CD14-positive monocyte (primary cell): ENCODE measurements at regions not wholly inside any gene's neighbourhood (a gene's known extent, or its start where the extent isn't known, plus 50 kb on each side); places are given as distances from the start of the nearest gene placed in this dataset.
A peak's percentile ranks its signal among the peaks of the same experiment; 100 is the strongest.

Experiments used
- DNase-seq, 3 donors: peaks; one replicate each; pipeline ENCODE4 v3.0.0-alpha.2; 2011 to 2022
- H2AFZ ChIP-seq: 2 replicates; pipeline ENCODE4 v1.6.0; 2012; ENCODE audit warnings: mild to moderate bottlenecking, low read depth, low read length, inconsistent platforms; ENCODE audit not compliant: insufficient read depth, poor library complexity, severe bottlenecking
- H3K27ac ChIP-seq, 2 donors: 1 replicate in 1 of 2; 2 replicates in 1 of 2; pipeline ENCODE4 v1.5.1; 2012 to 2013; ENCODE audit warnings: low read length in 2 of 2, control low read depth in 1 of 2, inconsistent platforms in 1 of 2, low read depth in 1 of 2, mild to moderate bottlenecking in 1 of 2
- H3K27me3 ChIP-seq, 2 donors: one replicate each; pipeline versions ENCODE4 v1.6.0 to v1.6.1; 2011 to 2013; ENCODE audit warnings: low read length in 2 of 2; ENCODE audit not compliant: control insufficient read depth in 2 of 2, insufficient read depth in 2 of 2
- H3K36me3 ChIP-seq, 2 donors: replicated peaks in 1 of 2; 1 replicate in 1 of 2; 2 replicates in 1 of 2; pipeline versions ENCODE4 v1.5.1 to v1.6.1; 2012 to 2013; ENCODE audit warnings: low read length in 2 of 2, control low read depth in 1 of 2, inconsistent platforms in 1 of 2, mild to moderate bottlenecking in 1 of 2; ENCODE audit not compliant: insufficient read depth in 2 of 2, control insufficient read depth in 1 of 2
- H3K4me1 ChIP-seq, 2 donors: 1 replicate in 1 of 2; 2 replicates in 1 of 2; pipeline versions ENCODE4 v1.5.1 to v1.6.1; 2012 to 2013; ENCODE audit warnings: low read length in 2 of 2, control low read depth in 1 of 2, inconsistent platforms in 1 of 2, mild to moderate bottlenecking in 1 of 2, moderate library complexity in 1 of 2; ENCODE audit not compliant: insufficient read depth in 2 of 2, control insufficient read depth in 1 of 2
- H3K4me2 ChIP-seq: replicated peaks from 2 replicates; pipeline ENCODE3; 2012; ENCODE audit warnings: low read length, moderate library complexity, mild to moderate bottlenecking; ENCODE audit not compliant: poor library complexity, severe bottlenecking; ENCODE audit errors: extremely low read depth
- H3K4me3 ChIP-seq, 3 experiments: fragments of 200-600 bp in 1 of 3; sonication (generic) in 1 of 3; replicated peaks in 1 of 3; 1 replicate in 2 of 3; 2 replicates in 1 of 3; pipeline ENCODE4 v1.5.1; 2011 to 2013; ENCODE audit warnings: low read length in 3 of 3, mild to moderate bottlenecking in 3 of 3, control low read depth in 2 of 3, low read depth in 2 of 3, inconsistent platforms in 1 of 3, moderate library complexity in 1 of 3
- H3K79me2 ChIP-seq: 2 replicates; pipeline ENCODE4 v1.6.0; 2012; ENCODE audit warnings: mild to moderate bottlenecking, control low read depth, inconsistent platforms, low read length, moderate library complexity; ENCODE audit not compliant: insufficient read depth
- H3K9ac ChIP-seq: 2 replicates; pipeline ENCODE4 v1.6.0; 2017; ENCODE audit warnings: low read length, mild to moderate bottlenecking; ENCODE audit not compliant: insufficient read depth, poor library complexity, severe bottlenecking
- H3K9me3 ChIP-seq, 2 donors: replicated peaks in 1 of 2; 1 replicate in 1 of 2; 2 replicates in 1 of 2; pipeline versions ENCODE4 v1.5.1 to v1.6.1; 2012 to 2013; ENCODE audit warnings: low read length in 2 of 2, control low read depth in 1 of 2; ENCODE audit not compliant: control insufficient read depth in 1 of 2, insufficient read depth in 1 of 2
- H4K20me1 ChIP-seq: 2 replicates; pipeline ENCODE4 v1.6.0; 2012; ENCODE audit warnings: mild to moderate bottlenecking, low read length, control low read depth, moderate library complexity; ENCODE audit not compliant: insufficient read depth
- H3K27ac Mint-ChIP-seq, 7 donors: one replicate each; pipeline ENCODE4 v1.8.0; 2020; ENCODE audit warnings: mild to moderate bottlenecking in 7 of 7, mixed read lengths in 7 of 7, moderate library complexity in 6 of 7, inconsistent platforms in 2 of 7
- H3K27me3 Mint-ChIP-seq, 3 donors: one replicate each; pipeline ENCODE4 v1.8.0; 2021 to 2022; ENCODE audit warnings: low read depth in 3 of 3, mild to moderate bottlenecking in 3 of 3, mixed read lengths in 3 of 3, moderate library complexity in 3 of 3, inconsistent platforms in 1 of 3
- H3K36me3 Mint-ChIP-seq, 2 donors: one replicate each; pipeline ENCODE4 v1.8.0; 2020; ENCODE audit warnings: mixed read lengths in 2 of 2, inconsistent platforms in 1 of 2, mild to moderate bottlenecking in 1 of 2
- H3K4me1 Mint-ChIP-seq: one replicate; pipeline ENCODE4 v1.8.0; 2020; ENCODE audit warnings: mild to moderate bottlenecking, mixed read lengths
- H3K4me3 Mint-ChIP-seq, 2 donors: one replicate each; pipeline ENCODE4 v1.8.0; 2020; ENCODE audit warnings: mild to moderate bottlenecking in 2 of 2, mixed read lengths in 2 of 2, moderate library complexity in 1 of 2
- H3K9me3 Mint-ChIP-seq, 7 donors: one replicate each; pipeline ENCODE4 v1.8.0; 2020 to 2022; ENCODE audit warnings: mixed read lengths in 7 of 7, mild to moderate bottlenecking in 6 of 7, moderate library complexity in 6 of 7, inconsistent platforms in 2 of 7
- WGBS: methylation state at CpG from one replicate; pipeline ENCODE4 v1.1.5; 2013; ENCODE audit warnings: missing lambda C conversion rate; ENCODE audit not compliant: insufficient coverage; 5-methylcytosine and 5-hydroxymethylcytosine counted together
- intact Hi-C, 2 donors: fragments of 100-400 bp; cut with micrococcal nuclease; formaldehyde crosslinking; loops; one replicate each; pipeline versions ENCODE4 v1.15.0 to v1.15.1; 2023
- TF ChIP-seq, protein P1 (sequence below): fragments of 200-600 bp; IDR thresholded peaks from one replicate; pipeline ENCODE4 v1.8.0; 2022; ENCODE audit warnings: antibody characterized with exemption, mild to moderate bottlenecking

DNA sequence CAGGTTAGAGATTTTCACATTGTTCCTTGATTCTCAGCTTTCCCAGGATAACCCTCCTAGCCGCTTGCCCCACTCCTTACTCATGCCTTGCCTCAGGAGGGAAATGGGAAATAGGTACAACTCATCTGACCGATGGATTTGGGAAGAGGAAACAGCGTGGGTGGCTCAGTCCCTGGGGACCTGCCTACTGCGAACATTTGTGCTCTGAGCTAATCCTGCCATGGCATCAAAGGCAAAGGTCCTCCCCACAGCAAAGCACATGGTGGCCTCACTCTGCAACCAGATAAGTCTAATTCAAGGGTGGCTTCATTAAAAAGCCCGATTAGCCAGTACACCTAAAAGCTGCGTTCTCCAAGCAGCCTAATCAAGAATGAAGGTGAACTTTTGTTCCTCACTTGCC is 82.4 kb upstream of the ADRA1B start:
- no peaks in the 10 kb centered on the region for H3K4me1 ChIP-seq
- H3K27me3 Mint-ChIP-seq: peaks cover 9 to 16% (median 11%) of the 10 kb centered on the region in 3 donors
- TF ChIP-seq, protein P1, sequence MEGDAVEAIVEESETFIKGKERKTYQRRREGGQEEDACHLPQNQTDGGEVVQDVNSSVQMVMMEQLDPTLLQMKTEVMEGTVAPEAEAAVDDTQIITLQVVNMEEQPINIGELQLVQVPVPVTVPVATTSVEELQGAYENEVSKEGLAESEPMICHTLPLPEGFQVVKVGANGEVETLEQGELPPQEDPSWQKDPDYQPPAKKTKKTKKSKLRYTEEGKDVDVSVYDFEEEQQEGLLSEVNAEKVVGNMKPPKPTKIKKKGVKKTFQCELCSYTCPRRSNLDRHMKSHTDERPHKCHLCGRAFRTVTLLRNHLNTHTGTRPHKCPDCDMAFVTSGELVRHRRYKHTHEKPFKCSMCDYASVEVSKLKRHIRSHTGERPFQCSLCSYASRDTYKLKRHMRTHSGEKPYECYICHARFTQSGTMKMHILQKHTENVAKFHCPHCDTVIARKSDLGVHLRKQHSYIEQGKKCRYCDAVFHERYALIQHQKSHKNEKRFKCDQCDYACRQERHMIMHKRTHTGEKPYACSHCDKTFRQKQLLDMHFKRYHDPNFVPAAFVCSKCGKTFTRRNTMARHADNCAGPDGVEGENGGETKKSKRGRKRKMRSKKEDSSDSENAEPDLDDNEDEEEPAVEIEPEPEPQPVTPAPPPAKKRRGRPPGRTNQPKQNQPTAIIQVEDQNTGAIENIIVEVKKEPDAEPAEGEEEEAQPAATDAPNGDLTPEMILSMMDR: no peak
- intact Hi-C loops: no loop called here
- H3K79me2 ChIP-seq: no peaks in the 10 kb centered on the region
- H4K20me1 ChIP-seq: no peaks in the 10 kb centered on the region
- H3K27ac Mint-ChIP-seq: no peak overlapping the region
- no peak overlapping the region for H2AFZ ChIP-seq
- H3K4me2 ChIP-seq: no peak overlapping the region
- no peaks in the 10 kb centered on the region for H3K4me1 Mint-ChIP-seq
- H3K4me3 Mint-ChIP-seq: no peak overlapping the region
- H3K27me3 ChIP-seq: peaks cover 0 to 10% of the 10 kb centered on the region in 2 donors
- H3K9ac ChIP-seq: no peak overlapping the region
- H3K27ac ChIP-seq: no peak overlapping the region
- H3K36me3 Mint-ChIP-seq: no peaks in the 10 kb centered on the region
- no peaks in the 10 kb centered on the region for H3K36me3 ChIP-seq
- no peak overlapping the region for H3K4me3 ChIP-seq
- 87% methylated on average over 3 of the region's 6 CpGs for WGBS
- peaks cover 0 to 4% (median 0%) of the 10 kb centered on the region in 7 donors for H3K9me3 Mint-ChIP-seq
- no peak for DNase-seq
- no peaks in the 10 kb centered on the region for H3K9me3 ChIP-seq

DNA sequence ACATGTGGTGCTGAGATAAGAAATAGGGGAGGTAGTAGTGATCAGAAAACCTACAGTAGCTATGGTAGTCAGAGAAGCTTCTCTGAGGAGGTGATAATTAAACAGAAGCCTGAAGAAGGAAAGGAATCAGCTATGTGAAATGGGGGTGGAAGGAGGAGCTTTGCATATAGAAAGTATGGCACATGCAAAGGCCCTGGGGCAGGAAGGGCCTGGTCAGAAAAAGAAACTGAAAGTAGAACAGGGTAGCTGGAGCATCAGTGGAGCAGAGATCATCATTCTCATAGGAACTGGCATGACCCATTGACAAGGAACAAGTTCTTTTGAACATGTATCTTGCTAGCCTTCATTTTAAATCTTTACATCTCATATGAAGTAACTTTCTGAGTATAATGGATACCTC is 80.7 kb upstream of the ADRA1B start:
- DNase-seq: no peak
- Histone ChIP-seq H3K27ac (no peak overlapping the region), H3K4me1 (no peaks in the 10 kb centered on the region), H3K9me3 (no peaks in the 10 kb centered on the region), H3K9ac (no peak overlapping the region), H3K4me3 (no peak overlapping the region), H3K4me2 (no peak overlapping the region), H3K79me2 (no peaks in the 10 kb centered on the region), H3K36me3 (no peaks in the 10 kb centered on the region), H3K27me3 (peaks cover 0 to 7% of the 10 kb centered on the region in 2 donors), H4K20me1 (no peaks in the 10 kb centered on the region), H2AFZ (no peak overlapping the region)
- intact Hi-C loops: no loop called here
- H3K27me3 Mint-ChIP-seq: peaks cover 3 to 12% (median 9%) of the 10 kb centered on the region in 3 donors
- H3K4me1 Mint-ChIP-seq: no peaks in the 10 kb centered on the region
- H3K4me3 Mint-ChIP-seq: no peak overlapping the region
- TF ChIP-seq, protein P1: no peak
- peak overlapping the region in 1 of 7 donors; percentile 33 for H3K27ac Mint-ChIP-seq
- peaks cover 0 to 4% (median 0%) of the 10 kb centered on the region in 7 donors for H3K9me3 Mint-ChIP-seq
- H3K36me3 Mint-ChIP-seq: no peaks in the 10 kb centered on the region
